Activated T-helper 9 cell treated with anti-CD3 and anti-CD28 coated beads, Interleukin-2, amount 50 U/mL, for 16 hours (primary cell): ENCODE measurements at regions not wholly inside any gene's neighbourhood (a gene's known extent, or its start where the extent isn't known, plus 50 kb on each side); places are given as distances from the start of the nearest gene placed in this dataset.

Experiments used
- DNase-seq: peaks from one replicate; pipeline ENCODE4 v3.0.0-alpha.2; 2020; ENCODE audit warnings: low read depth

DNA sequence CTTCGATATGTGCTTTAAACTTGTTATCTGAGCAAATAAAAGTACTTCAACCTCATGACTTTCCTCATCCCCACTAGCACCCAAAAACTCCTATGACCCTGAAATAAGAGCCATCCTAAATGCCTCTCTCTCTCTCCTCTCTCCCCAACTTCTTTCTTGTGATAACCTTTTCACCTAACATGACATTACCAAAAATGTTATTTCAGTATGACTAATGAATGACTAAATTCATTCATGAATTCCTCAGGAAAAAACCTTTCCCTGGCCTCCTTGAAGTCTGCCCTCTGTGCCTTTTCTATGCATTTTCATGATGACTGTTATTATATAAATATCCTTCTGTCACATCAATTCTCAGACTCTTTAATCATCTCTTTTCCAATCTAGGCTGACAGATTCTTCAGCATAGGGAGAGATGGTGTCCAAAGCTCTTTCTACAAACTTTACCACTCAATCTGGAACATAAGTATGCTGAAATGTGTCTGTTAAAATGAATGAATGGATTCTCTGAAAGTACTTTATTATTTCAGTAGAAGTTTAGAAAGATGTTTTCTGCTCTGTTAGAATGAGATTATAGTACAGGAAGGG, 114.3 kb upstream of the GGTLC1 start:
- DNase-seq = no peak

DNA sequence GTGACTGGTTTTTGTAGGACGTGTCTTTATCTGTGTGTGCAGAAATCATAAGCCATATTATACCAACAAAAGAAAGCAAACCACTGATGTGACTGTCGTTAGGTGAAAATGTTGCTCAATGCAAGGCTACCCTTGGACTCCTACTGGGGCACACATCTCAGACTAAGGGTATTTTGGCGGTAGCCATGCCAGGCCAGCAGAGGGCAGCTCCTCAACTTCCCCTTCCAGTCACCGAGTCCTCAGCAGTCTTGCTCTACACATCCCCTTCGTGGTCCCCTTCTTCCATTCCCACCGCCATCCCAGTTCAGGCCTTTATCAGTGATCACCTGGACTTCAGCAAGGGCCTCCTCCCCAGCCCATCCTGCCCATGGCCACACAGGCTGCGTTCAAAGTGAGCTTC, 113.7 kb upstream of the GGTLC1 start:
- DNase-seq = no peak

GRCh38 chr20:24100370-24101011, 111.9 kb upstream of the GGTLC1 start:
- peak; percentile 19 for DNase-seq

- DNase-seq = no peak
Observed at GRCh38 chr20:24098886-24099285, 110.3 kb upstream of the GGTLC1 start.

DNA sequence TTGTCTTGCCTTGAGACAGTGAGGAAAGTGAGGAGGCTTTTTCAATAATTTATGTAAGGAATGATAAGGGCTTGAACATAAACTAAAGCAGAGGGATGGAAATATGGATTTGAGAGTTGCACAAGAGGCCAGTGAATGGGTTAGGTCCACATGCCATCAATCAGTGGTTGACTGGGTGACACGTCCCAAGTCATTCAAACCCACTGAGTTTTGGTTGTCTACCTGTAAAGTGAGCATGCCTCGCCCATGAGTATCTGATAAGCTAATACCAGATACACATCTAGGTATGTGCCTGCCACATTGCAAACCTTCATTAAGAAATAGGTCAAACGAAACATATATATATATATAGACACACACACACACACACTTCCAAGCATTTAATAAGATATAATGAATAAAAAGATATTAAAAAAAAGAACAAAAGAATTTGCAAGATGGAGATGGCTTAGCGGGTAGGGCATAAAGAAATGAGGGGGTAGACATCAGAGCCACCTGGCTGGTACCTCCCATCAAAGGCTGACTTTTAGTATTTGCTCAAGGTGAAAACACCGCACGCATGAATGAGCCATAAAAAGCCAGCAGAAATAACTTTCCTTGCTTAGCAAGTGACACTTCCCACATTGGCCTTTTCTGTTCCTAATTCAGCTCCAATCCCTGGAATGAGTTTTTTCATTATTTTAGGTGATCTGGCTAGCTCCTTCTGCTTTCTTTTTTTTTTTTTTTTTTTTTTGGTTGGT, 109.1 kb upstream of the GGTLC1 start:
- DNase-seq = no peak

- no peak for DNase-seq
Observed at GRCh38 chr20:24096864-24097450, 108.4 kb upstream of the GGTLC1 start.

DNA sequence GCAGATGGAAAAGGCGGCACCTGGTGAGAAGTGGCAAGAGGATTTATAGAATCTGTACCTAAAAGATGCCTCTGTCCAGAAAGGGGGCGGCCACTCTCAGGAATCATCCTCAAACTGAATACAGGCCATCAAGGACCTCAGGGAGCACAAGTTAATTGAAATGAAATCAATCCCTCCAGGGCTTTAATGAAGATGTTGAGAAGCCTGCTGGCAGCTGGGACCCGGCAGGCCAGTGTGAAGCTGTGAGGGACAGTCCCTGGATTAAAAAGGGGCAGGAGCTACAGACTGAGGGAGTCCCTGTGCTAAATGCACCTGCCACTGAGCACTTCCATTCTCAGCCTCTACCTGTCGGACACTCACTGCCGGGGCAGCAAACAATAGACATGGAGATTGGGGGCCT, 107.7 kb upstream of the GGTLC1 start:
- no peak for DNase-seq

- no peak for DNase-seq
Observed at GRCh38 chr20:24095756-24096155, 107.2 kb upstream of the GGTLC1 start.

GRCh38 chr20:24095303-24095702, 106.7 kb upstream of the GGTLC1 start:
- no peak for DNase-seq

GRCh38 chr20:24089576-24089975, 101.0 kb upstream of the GGTLC1 start:
- DNase-seq = no peak

DNA sequence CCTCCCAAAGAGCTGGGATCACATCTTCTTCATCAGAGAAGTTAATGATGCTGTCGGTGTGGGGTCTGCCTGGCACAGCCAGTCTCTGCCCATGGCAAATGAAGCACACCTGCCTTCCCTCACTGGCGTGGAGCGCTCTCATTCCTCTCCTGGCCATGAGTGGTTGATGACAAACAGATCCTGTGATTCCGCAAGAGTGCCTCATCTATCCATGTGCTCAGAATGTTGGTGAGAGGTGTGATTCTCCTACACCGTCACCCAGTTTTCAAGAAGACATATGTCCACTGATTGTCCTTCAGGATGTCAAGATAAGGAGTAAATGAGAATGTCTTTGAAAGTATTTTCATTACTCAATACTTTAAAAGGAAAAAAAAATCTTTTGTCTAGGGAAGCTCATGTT, 97.5 kb upstream of the GGTLC1 start:
- DNase-seq = no peak

DNA sequence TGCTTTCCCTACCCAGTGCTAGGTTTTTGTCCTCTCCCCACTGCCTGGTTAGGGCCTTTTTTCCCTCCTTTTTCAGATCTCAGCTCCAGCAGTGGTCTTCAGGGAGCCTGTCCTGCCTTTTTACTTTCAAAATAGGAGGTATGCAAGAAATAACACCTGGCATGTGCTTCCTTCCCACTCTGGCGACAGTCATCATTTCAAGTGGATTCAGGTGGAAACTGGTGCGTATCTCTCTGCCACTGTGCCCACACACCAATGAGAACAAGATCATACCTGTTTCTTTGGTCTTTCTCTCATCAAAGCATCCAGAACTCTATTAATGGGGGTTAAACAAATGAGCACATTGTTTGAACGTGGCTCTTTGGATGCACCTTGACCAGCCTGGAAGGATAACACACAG, 95.7 kb upstream of the GGTLC1 start:
- no peak for DNase-seq

DNA sequence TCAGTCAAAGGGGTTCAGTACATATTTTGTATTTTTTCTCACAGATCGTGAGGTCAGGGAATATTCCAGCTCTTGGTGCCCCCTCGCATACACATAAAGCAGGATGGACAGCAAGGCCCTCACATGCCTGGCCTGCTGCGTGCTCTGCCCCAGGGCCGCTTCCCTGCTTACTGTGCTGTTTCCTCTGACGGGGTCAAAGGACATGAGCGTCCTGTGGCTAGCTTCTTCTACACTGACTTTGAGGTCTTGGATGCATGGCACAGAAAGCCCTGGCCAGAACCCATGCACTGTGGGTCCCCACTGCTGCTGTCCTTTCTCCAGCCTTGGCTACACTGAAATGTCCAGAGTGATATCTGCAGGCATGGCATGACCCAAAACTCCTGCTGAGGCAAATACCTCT, 92.5 kb upstream of the GGTLC1 start:
- no peak for DNase-seq

GRCh38 chr20:24079661-24080412, 91.3 kb upstream of the GGTLC1 start:
- no peak for DNase-seq

DNA sequence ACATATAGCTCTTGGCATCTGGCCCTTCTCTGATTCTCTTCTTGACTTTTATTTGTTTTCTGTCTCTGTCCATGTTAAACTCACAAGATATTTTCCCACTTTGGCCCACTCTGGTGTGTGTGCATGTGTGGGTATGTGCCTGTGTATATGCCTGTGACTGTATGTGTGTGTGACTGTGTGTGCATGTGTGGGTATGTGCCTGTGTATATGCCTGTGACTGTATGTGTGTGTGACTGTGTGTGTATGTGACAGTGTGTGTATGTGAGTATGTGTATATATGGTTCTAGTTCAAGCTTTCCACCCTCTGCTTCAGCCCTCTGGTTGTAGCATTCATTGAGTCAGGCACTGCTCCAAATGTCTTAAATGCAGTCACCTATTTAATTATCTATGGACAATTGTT, 88.6 kb upstream of the GGTLC1 start:
- no peak for DNase-seq

GRCh38 chr20:24070679-24071078, 82.1 kb upstream of the GGTLC1 start:
- DNase-seq = no peak

DNA sequence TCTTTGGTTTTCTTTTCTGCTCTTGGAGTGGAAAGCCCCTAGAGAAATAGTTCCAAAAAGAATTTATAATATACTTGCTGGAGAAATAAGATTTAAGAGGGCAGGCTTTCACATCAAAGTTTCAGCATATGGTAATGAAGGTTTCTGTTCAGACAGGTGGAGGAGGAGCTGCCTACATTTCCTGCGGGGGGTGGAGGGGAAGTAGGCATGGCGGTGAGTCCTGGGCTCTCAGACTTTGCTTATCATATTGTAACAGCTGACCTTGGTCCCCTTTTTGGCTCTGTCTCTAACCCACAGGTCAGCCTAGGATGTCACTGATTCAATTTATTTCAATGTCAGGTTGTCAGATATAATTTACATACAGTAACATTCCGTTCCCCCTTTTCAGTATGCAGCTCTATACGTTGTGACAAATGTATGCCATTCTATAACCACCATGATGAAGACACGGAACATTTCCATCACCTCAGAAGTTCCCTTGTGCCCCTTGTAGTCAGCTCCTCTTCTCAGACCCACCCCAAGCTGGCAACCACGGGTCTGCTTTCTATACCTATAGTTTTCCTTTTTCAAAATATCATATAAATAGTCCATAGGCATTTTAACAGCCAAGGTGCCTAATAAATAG, 77.6 kb upstream of the GGTLC1 start:
- no peak for DNase-seq

DNA sequence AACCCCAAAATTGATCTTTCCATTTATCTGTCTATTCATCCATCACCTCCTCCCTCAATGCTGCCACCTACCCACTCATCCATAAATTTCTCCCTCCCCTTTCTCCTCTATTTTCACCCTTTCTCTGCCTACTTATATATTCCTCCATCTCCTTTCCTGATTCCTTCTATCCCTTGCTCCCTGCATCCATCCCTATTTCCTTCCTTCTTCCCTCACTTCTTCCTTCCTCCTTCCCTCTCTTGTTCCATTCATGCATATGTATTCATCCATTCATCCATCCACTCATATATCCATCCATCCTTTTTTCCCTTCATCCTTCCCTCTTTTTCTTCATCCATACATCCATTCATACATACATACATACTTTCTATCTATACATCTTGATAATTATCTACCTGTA, 76.3 kb upstream of the GGTLC1 start:
- no peak for DNase-seq

GRCh38 chr20:24064092-24064491, 75.5 kb upstream of the GGTLC1 start:
- DNase-seq = no peak

DNA sequence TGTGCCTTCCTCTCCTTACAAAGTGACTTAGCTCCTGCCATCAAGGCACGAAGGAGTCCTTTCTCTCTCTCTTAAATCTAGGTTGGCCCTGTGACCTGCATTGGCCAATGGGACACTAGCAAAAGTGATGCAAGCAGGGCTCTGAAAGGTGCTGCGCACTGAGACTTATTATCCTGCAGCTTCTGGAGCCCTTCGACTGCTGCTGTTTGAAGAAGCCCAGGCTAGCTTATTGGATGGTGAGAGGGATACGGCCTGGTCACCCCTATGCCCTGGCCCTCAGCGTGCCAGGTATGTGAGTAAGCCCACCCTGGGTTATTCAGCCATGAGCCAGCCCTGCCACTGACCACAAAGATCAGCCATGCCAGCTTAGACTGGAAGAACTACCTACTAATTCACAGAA, 74.5 kb upstream of the GGTLC1 start:
- no peak for DNase-seq

GRCh38 chr20:24060851-24061590, 72.4 kb upstream of the GGTLC1 start:
- DNase-seq = no peak
